DND-41 (cell line): ENCODE measurements at regions not wholly inside any gene's neighbourhood (a gene's known extent, or its start where the extent isn't known, plus 50 kb on each side); places are given as distances from the start of the nearest gene placed in this dataset.

Experiments used
- EZH2 ChIP-seq: IDR thresholded peaks from 3 replicates; pipeline ENCODE4 v1.6.1; 2012; ENCODE audit warnings: borderline replicate concordance, low read depth, mild to moderate bottlenecking, moderate library complexity, low read length, inconsistent platforms; ENCODE audit not compliant: severe bottlenecking
- TF ChIP-seq, protein P1 (sequence below): IDR thresholded peaks from 2 replicates; pipeline ENCODE4 v1.5.1; 2012; ENCODE audit warnings: borderline replicate concordance, low read length, moderate library complexity, mild to moderate bottlenecking; ENCODE audit not compliant: poor library complexity, severe bottlenecking; ENCODE audit errors: extremely low read depth

DNA sequence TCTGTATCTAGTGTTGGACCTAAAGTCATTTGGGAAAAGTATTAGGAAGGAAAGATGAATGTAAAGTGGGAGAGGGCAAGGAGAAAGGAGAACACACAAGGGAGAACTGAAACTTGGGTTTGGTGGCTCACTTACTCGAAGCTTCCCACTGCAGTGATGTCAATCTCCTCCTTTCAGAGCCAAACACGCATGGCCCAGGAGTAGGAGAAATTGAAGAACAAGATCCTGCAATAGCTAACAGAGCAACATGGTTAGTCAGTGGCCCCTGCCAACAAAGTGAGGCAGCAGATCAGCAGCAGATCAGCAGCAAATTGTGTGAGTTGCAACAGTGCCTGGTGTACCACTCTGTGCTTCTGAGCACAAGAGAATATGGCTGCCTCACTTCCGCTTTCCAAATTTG, 366.4 kb downstream of the PSAT1 start:
- TF ChIP-seq, protein P1, sequence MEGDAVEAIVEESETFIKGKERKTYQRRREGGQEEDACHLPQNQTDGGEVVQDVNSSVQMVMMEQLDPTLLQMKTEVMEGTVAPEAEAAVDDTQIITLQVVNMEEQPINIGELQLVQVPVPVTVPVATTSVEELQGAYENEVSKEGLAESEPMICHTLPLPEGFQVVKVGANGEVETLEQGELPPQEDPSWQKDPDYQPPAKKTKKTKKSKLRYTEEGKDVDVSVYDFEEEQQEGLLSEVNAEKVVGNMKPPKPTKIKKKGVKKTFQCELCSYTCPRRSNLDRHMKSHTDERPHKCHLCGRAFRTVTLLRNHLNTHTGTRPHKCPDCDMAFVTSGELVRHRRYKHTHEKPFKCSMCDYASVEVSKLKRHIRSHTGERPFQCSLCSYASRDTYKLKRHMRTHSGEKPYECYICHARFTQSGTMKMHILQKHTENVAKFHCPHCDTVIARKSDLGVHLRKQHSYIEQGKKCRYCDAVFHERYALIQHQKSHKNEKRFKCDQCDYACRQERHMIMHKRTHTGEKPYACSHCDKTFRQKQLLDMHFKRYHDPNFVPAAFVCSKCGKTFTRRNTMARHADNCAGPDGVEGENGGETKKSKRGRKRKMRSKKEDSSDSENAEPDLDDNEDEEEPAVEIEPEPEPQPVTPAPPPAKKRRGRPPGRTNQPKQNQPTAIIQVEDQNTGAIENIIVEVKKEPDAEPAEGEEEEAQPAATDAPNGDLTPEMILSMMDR = no peak
- TF ChIP-seq EZH2 = no peak
